ENCODE measurements at regions not wholly inside any gene's neighbourhood (a gene's known extent, or its start where the extent isn't known, plus 50 kb on each side); places are given as distances from the start of the nearest gene placed in this dataset.
A peak's percentile ranks its signal among the peaks of the same experiment; 100 is the strongest.

DNA sequence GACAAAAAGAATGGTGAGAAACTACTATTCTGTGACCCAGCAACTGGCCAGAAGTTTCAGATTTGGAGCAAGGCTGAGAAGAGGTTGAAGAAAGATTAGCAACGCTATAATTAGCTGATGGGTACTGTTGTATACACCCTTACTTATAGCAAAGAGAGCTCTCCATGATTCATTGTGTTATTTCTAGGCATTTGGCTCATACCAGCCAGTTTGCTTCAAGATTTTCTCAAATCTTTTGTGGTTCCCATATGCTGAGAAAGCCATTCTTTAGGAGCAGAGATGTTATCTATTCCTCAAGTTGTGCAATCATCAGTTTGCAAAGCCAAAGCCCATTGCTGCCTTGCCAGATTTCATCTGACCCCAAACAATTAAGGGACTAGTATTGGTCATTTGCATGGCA, 179.4 kb downstream of the ETS1 start:
- no peak for DNase-seq

GRCh38 chr11:128405714-128406662, 181.4 kb downstream of the ETS1 start:
- no peak for DNase-seq

DNA sequence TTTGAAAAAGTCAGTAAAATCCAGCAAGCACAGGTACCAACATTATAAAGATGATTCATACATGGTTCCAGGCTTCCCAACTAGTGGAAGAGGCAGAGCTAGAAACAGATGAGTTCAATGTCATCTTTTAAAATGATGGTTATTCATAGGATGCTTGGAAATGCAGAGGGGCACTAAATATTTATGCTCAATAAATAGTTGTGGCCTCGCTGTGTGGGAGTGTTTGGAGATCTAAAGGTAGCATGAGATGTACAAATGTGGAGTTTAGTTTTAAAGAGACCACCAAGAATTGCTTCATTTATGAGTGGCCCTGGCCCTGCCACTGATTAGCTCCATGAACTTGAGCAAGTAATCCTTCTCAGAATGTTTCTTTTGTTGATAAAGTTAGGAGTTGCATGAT, 182.2 kb downstream of the ETS1 start:
- DNase-seq = no peak

- no peak for DNase-seq
Observed at GRCh38 chr11:128404437-128404836, 182.9 kb downstream of the ETS1 start.

DNA sequence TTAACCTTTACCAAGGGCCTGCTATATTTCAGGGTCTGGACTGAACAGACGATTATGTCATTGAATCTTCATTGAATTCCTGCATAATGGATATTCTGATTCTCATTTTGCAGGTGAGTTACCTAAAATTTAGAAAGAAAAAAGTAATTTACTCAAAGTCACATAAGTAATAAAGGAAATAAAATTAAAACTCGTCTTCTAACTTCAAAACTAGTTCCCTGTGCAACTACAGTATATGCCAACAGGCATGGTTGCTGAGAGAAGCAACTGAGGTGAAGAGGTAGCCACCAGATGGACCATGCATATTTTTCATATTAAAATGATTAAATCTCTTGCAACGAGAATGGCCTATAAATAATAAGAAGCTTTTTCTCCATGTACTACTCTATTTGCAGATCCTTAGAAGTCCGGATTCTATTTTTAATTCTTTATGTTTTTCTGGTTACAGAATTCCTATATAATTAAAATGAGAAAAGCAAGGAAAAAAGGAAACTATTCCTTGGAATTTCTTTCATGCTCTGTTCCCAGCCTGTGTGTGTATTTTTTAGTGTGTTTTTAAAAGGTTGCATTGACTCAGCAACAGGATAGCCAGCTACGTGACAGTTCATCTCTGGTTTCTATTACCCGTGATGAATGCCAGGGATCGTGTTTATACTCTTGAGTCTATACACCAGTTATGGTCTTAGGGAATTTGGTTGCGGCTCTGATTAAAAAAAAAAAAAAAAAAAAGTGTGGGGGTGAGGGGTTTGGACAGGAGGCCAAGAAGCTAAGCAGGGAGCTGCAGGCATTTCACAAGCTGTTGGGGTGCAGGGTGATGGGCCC, 186.8 kb downstream of the ETS1 start:
- DNase-seq = no peak

GRCh38 chr11:128399251-128400121, 187.9 kb downstream of the ETS1 start:
- DNase-seq = peak; percentile 51 to 72

GRCh38 chr11:128398517-128399250, 188.7 kb downstream of the ETS1 start:
- peak in 1 of 2 donors; percentile 30 for DNase-seq

DNA sequence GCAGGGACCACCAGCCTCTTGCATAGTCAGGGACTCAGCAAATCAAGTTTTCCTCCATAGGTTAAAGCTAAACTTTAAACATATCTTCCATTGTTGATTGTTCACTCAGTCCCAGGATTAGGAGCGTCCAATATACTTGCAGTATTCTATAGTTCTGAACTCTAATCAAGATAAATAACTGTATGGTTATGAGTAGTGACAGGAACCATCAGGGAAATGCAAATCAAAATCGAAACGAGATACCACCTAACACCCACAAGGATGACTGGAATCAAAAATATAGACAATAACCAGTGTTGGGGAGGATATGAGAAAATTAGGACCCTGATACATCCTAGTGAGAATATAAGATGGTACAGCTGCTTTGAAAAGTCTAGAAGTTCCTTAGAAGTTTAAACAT, 190.0 kb downstream of the ETS1 start:
- no peak for DNase-seq

DNA sequence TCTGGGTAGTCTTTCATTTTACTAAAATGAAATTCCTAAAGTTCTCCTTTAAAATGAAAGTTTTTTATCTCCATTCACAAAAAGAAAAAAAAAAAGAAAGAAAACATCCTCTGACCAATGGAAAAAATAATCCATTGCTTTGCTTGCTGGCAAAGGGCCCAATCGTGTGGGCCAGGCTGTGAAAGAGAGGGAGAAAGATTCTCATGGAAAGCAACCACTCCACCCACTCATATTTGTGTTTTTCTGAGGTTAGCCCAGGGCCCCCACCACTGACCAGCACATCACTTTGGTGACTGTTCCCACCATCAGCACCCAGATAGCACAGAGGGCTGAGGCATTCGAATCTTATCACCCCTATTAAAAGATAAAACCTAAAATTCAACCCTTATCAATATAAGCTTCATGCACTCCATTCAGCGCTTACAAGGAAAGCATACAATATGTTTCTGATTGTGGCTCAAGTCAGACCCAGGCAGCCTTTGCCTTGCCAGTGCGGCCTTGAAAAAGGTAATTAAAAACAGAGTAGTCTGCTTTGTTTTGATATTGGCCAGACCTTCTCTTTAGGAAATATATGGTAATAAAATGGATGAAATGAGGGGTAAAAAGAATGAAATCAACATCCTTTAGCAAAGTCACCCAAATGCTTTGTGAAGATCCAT, 192.8 kb downstream of the ETS1 start:
- DNase-seq = no peak

- DNase-seq = no peak
Observed at GRCh38 chr11:128392259-128392658, 195.1 kb downstream of the ETS1 start.

DNA sequence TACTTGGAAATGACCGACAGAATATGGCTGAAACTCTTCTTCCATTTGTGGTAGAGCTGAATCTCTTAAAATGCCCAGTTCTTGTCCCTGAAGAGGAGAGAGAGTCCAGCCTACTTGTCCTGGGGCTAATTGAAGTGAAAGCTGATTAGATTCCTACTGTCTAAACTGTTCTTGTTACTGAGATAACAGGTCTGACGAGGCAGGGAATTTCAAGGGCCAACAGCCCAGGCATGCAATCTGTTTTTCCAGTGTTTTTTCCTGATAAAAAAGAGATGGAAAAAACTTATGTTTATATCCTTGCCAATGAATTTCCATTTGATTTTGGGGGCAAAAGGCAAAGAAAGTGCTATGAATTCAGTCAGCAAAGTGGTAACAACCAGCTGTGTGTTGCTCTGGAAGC, 195.5 kb downstream of the ETS1 start:
- DNase-seq = no peak

DNA sequence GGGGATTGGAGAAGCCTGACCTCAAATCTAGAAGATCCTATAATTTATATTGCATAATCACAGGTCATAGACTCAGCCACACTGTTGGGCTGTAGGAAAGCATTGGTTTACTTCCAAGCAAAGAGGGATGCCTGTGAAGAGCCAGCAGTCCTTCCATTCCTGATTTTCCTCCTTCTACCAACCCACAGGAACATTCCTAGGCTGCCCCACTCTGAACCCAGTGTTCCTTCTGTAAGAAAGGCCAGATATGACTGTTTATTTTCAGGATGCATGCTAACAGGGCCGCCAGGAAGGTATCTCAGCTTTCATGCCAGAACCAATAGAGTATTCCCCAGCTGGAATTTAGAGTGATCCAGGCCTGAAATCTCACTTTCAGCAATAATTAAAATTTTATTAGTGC, 197.1 kb downstream of the ETS1 start:
- no peak for DNase-seq

- no peak for DNase-seq
Observed at GRCh38 chr11:128389461-128389976, 197.8 kb downstream of the ETS1 start.

- no peak for DNase-seq
Observed at GRCh38 chr11:128388206-128388815, 199.0 kb downstream of the ETS1 start.

DNA sequence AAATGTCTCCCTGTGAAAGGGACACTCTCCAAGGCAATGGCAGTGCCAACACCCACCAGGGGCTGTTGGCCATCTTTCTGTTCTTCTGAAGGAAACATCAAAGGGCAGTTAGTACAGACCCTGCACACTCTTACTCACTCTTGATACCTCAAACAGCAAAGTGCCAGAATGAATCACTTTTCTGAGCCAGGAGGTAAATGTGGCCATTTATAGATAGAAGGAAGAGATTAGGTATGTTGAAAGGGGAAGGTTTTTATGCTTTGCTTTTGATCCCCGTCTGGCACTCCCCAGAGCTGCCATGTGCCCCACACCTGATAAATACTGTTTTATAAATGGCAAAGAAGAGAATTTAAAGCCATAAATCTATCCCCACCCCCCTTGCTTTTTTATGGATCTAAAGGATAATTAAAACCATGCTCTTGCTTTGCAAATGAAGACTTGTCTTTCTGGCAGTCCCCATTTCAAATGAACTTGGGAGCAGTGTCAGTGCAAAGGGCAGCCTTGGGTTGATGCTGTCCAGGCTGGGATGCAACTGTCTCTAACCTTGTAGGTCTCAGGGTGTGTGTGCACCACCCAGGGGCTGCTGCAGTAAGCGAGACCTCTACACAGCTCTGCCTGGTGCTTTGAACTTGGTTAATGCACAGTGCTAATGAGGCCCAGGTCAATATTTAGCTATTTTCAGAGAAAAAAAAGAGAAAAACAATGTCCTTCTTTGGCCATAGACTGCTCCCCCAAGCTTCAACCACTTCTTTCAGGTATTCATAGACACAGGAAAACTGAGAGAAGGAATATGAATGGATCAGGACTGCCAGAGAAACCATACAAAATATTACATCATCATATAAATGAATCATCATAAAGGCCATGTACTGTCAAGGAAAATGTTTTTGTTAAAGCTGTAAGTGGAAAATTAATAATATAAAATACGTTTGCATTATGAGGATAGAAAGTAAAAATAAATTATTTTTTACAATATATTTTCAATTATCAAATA, 207.5 kb downstream of the ETS1 start:
- no peak for DNase-seq

DNA sequence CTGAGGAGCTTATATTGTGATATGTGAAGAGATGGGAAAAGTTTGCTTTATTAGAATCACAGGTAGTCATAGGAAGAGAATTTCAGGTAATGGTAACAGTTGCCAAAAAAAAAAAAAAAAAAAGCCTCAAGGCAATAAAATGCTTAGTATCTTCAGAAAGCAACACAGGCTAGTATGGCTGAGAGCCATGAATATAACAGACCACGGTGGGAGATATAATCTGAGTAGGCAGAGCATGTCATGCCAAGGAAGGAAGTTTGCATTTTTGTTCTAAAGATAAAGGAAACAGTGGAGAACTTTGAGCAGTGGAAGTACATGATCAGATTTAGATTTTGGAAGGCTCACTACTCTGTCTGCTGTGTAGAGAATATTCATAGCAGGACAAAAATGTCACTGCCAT, 211.4 kb downstream of the ETS1 start:
- DNase-seq = no peak

DNA sequence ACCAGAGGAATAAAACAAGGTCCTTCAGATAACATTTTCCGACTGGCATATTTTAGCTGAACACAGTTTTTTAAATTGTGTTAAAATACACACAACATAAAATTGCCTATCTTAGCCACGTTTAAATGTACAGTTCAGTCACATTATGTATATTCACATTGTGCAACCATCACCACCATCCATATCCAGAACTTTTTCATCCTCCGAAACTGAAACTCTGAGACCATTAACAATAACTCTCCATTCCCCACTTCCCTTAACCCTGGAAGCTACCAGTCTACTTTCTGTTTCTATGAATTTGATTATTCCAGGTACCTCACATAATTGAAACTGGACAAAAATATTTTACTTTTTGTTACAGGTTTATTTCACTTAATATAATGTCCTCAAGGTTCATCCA, 213.3 kb downstream of the ETS1 start:
- no peak for DNase-seq

DNA sequence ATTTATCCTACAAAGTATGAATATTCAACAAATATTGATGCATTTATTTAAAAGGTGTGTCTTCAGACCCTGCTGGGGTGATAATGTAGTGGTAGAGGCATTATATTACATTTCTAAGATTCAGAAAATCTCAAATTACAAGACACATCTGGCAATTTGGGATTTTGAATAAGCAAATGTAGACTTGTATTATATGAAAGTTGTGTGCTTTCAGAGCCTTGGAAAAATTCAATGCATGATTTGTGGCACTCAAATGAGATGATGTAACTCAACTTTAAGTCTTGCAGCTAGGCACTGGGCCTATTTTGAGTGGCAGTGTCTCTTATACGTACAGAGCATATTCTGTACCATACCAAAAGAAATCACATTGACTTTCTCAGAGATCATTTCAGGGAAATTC, 214.4 kb downstream of the ETS1 start:
- no peak for DNase-seq

DNA sequence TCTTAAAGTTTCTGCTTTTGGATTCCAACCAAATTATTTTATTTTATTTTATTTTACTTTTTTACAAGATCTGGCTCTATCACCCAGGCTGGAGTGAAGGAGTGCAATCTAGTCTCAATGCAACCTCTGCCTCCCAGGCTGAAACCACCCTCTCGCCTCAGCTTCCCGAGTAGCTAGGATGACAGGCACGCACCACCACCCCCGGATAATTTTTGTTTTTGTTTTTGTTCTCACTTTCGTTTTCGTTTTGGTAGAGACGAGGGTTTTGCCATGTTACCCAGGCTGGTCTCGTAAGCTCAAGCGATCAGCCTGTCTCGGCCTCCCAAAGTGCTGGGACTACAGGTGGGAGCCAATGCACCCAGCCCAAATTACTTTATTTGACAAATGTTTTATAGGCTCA, 219.8 kb downstream of the ETS1 start:
- DNase-seq = no peak

Measured in inflammatory macrophage (primary cell).